ENCODE measurements at regions not wholly inside any gene's neighbourhood (a gene's known extent, or its start where the extent isn't known, plus 50 kb on each side); places are given as distances from the start of the nearest gene placed in this dataset.
"Not testable (repeated sequence)": the region's sequence is repeated elsewhere in the genome, so short reads cannot be mapped to it uniquely, and the experiment has no call there.

- not testable (repeated sequence) for H3K4me1 Mint-ChIP-seq (ENCODE audit: low read depth); H3K9me3 Mint-ChIP-seq; H3K4me3 Mint-ChIP-seq; H3K27me3 Mint-ChIP-seq; H3K36me3 Mint-ChIP-seq (ENCODE audit: low read depth); H3K27ac Mint-ChIP-seq
- intact Hi-C loops (cut with micrococcal nuclease) = loop anchor here (5.0 kb wide), 1 partner anchor 905 kb away; no protein-coding TSS in a partner anchor
Measured at GRCh38 chr2:132267498-132268283, 105.9 kb upstream of the ANKRD30BL start.

DNA sequence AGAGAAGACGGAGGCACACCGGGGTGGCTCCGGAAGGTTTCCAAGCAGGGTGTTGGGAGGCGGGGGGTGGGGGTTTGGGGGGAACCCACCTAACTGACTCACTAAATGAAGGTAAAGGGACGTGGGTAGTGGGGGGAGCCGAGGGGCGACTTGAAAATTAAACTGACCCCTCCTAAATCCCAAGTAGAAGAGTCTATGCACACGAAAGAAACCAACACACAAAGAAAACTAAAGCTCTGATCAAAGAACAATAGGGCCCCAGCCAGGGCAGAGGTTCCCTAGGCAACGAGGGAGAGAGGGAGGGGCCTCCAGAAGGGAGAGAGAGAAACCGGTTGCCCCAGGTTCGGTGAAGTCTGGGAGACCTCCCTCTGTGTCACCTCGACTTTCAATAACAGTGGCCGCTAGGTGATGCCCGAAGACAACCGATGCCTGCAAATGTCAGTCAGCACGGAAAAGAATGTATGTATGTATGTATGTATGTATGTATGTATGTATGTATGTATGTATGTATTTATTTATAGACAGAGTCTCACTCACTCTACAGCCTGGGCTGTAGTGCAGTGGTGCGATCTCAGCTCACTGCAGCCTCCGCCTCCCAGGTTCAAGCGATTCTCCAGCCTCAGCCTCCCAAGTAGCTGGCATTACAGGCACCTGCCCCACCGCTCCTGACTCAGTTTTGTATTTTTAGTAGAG, 106.7 kb upstream of the ANKRD30BL start:
- intact Hi-C loops (cut with micrococcal nuclease) = loop anchor here (5.0 kb wide), 1 partner anchor 904 kb away; no protein-coding TSS in a partner anchor

DNA sequence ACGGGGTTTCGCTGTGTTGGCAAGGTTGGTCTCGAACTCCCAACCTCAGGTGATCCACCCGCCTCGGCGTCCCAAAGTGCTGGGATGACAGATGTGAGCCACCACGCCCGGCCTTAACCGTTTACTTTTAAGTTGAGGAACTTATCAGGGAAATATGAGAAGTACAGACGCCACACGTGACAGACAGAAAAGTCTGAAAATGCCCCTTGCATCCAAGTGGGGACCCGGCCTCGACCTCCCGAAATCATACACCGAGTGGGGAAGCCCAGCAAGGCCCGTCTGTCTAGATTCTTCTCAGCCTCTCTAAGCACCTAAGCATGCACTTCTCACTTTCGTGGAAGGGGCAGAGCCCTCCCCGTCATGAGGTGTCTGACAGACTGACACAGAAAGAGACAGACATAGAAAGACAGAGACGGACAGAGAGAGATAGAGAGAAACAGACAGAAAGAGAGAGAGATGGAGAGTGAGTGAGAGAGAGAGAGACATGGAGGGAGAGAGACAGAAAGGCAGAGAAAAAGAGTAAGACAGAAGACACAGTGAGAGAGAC, 107.3 kb upstream of the ANKRD30BL start:
- no peaks in the 10 kb centered on the region for H3K9me3 Mint-ChIP-seq
- no peak overlapping the region for H3K27ac Mint-ChIP-seq
- peaks cover 2% of the 10 kb centered on the region for H3K27me3 Mint-ChIP-seq
- H3K36me3 Mint-ChIP-seq (ENCODE audit: low read depth) = no peaks in the 10 kb centered on the region
- H3K4me1 Mint-ChIP-seq (ENCODE audit: low read depth) = no peaks in the 10 kb centered on the region
- H3K4me3 Mint-ChIP-seq = no peak overlapping the region
- intact Hi-C loops (cut with micrococcal nuclease) = loop anchor here (5.0 kb wide), 1 partner anchor 903 kb away; no protein-coding TSS in a partner anchor

More for the DNA sequence above, 106.7 kb upstream of the ANKRD30BL start:
- not testable (repeated sequence) for H3K27me3 Mint-ChIP-seq; H3K27ac Mint-ChIP-seq; H3K36me3 Mint-ChIP-seq (ENCODE audit: low read depth); H3K9me3 Mint-ChIP-seq; H3K4me1 Mint-ChIP-seq (ENCODE audit: low read depth)
- H3K4me3 Mint-ChIP-seq = peak overlapping the region; percentile 10

- Mint-ChIP-seq H3K4me3 (no peak overlapping the region), H3K27ac (no peak overlapping the region), H3K27me3 (peaks cover 2% of the 10 kb centered on the region), H3K9me3 (no peaks in the 10 kb centered on the region), H3K4me1 (ENCODE audit: low read depth) (no peaks in the 10 kb centered on the region), H3K36me3 (ENCODE audit: low read depth) (no peaks in the 10 kb centered on the region)
- intact Hi-C loops (cut with micrococcal nuclease) = no loop called here
Measured at GRCh38 chr2:132270255-132270654, 108.5 kb upstream of the ANKRD30BL start.

GRCh38 chr2:132270981-132271546, 109.3 kb upstream of the ANKRD30BL start:
- Mint-ChIP-seq H3K27ac (no peak overlapping the region), H3K27me3 (peaks cover 2% of the 10 kb centered on the region), H3K4me3 (no peak overlapping the region), H3K4me1 (ENCODE audit: low read depth) (no peaks in the 10 kb centered on the region), H3K36me3 (ENCODE audit: low read depth) (no peaks in the 10 kb centered on the region), H3K9me3 (no peaks in the 10 kb centered on the region)
- intact Hi-C loops (cut with micrococcal nuclease) = no loop called here

- H3K4me3 Mint-ChIP-seq; H3K36me3 Mint-ChIP-seq (ENCODE audit: low read depth); H3K4me1 Mint-ChIP-seq (ENCODE audit: low read depth); intact Hi-C loops (cut with micrococcal nuclease); H3K27ac Mint-ChIP-seq; H3K9me3 Mint-ChIP-seq; H3K27me3 Mint-ChIP-seq: not testable (repeated sequence)
Measured at GRCh38 chr2:132271794-132272193, 110.0 kb upstream of the ANKRD30BL start.

DNA sequence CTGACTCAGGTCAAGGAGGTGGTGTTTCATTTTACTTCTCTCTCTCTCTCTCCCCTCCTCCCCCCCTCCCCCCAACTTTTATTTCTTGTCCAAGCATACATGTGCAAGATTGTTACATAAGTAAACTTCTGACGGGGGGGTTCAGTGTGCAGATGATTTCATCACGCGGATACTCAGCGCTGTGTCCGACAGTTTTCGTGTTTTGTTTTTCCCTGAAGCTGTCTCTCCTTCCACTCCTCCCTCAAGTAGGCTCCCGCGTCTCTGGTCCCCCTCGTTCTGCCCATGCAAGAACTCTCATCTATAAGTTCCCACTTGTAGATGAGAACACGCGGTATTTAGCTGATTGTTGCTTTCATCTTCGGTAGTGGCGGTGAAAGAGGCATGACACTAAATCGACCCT, 111.0 kb upstream of the ANKRD30BL start:
- Mint-ChIP-seq H3K27me3 (peaks cover 2% of the 10 kb centered on the region), H3K4me1 (ENCODE audit: low read depth) (no peaks in the 10 kb centered on the region), H3K9me3 (peaks cover 8% of the 10 kb centered on the region), H3K4me3 (no peak overlapping the region), H3K36me3 (ENCODE audit: low read depth) (no peaks in the 10 kb centered on the region), H3K27ac (no peak overlapping the region)
- intact Hi-C loops (cut with micrococcal nuclease) = no loop called here

DNA sequence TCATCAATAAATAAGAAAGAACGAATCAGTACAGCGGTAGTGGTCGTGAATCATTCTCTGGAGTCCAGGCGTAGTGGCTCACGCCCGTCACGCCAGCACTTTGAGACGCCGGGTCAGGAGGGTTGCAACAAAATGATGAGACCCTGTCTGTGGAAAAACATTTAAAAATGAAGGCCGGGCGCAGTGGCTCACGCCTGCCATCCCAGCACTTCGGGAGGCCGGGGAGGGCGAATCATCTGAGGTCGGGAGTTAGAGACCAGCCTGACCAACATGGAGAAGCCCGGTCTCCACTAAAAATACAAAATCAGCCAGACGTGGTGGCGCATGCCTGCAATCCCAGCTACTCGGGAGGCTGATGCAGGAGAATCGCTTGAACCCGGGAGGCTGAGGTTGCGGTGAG, 111.8 kb upstream of the ANKRD30BL start:
- H3K36me3 Mint-ChIP-seq (ENCODE audit: low read depth); H3K4me1 Mint-ChIP-seq (ENCODE audit: low read depth); H3K4me3 Mint-ChIP-seq; H3K9me3 Mint-ChIP-seq; intact Hi-C loops (cut with micrococcal nuclease); H3K27ac Mint-ChIP-seq; H3K27me3 Mint-ChIP-seq: not testable (repeated sequence)

DNA sequence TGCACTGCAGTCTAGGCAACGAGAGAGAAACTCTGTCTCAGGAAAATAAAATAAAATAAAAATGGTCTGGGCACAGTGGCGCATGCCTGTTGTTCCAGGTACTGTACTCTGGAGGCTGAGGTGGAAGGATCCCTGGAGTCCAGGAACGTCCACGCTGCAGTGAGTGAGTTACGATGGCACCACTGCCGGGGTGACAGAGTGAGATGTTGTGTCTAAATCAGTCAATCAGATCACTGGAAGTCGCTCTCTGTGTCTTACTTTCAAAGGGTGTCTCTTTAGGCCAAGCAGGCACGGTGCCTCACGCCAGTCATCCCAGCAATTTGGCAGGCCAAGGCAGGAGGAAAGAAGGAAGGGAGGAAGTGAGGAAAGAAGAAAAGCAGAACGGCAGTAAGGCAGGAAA, 112.2 kb upstream of the ANKRD30BL start:
- H3K4me3 Mint-ChIP-seq = no peak overlapping the region
- intact Hi-C loops (cut with micrococcal nuclease) = no loop called here

GRCh38 chr2:132275396-132275795, 113.6 kb upstream of the ANKRD30BL start:
- H3K4me1 Mint-ChIP-seq (ENCODE audit: low read depth) = no peaks in the 10 kb centered on the region
- no peaks in the 10 kb centered on the region for H3K36me3 Mint-ChIP-seq (ENCODE audit: low read depth)
- H3K4me3 Mint-ChIP-seq = no peak overlapping the region
- no peak overlapping the region for H3K27ac Mint-ChIP-seq
- intact Hi-C loops (cut with micrococcal nuclease) = no loop called here
- H3K27me3 Mint-ChIP-seq = no peaks in the 10 kb centered on the region
- H3K9me3 Mint-ChIP-seq = peaks cover 17% of the 10 kb centered on the region

More for the DNA sequence above, 112.2 kb upstream of the ANKRD30BL start:
- H3K27me3 Mint-ChIP-seq = no peaks in the 10 kb centered on the region
- no peaks in the 10 kb centered on the region for H3K36me3 Mint-ChIP-seq (ENCODE audit: low read depth)
- no peaks in the 10 kb centered on the region for H3K4me1 Mint-ChIP-seq (ENCODE audit: low read depth)
- H3K9me3 Mint-ChIP-seq = peaks cover 8% of the 10 kb centered on the region
- no peak overlapping the region for H3K27ac Mint-ChIP-seq

DNA sequence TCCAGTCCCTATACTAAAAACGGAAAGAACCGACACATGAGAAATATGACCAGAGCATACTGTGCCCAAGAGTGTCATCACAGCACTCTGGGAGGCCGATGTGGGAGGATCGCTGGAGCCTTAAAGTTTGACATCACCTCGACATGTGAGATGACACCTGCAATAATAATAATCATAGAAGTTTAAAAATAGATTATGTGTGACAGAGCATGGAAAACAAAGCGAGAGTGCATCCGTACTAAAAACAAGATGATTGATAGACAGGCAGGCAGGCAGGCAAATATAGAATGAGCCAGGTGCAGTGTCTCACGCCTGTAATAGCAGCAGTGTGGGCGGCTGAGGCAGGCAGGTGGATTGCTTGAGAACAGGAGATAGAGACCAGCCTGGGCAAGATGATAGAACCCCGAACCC, 114.8 kb upstream of the ANKRD30BL start:
- peaks cover 26% of the 10 kb centered on the region for H3K9me3 Mint-ChIP-seq
- H3K4me1 Mint-ChIP-seq (ENCODE audit: low read depth) = no peaks in the 10 kb centered on the region
- no peak overlapping the region for H3K4me3 Mint-ChIP-seq
- H3K36me3 Mint-ChIP-seq (ENCODE audit: low read depth) = no peaks in the 10 kb centered on the region
- no peak overlapping the region for H3K27ac Mint-ChIP-seq
- no peaks in the 10 kb centered on the region for H3K27me3 Mint-ChIP-seq
- intact Hi-C loops (cut with micrococcal nuclease) = no loop called here

- H3K4me1 Mint-ChIP-seq (ENCODE audit: low read depth) = no peaks in the 10 kb centered on the region
- no peak overlapping the region for H3K27ac Mint-ChIP-seq
- peaks cover 26% of the 10 kb centered on the region for H3K9me3 Mint-ChIP-seq
- H3K36me3 Mint-ChIP-seq (ENCODE audit: low read depth) = no peaks in the 10 kb centered on the region
- H3K4me3 Mint-ChIP-seq = no peak overlapping the region
- intact Hi-C loops (cut with micrococcal nuclease) = no loop called here
- H3K27me3 Mint-ChIP-seq = peaks cover 2% of the 10 kb centered on the region
Measured at GRCh38 chr2:132278267-132278666, 116.5 kb upstream of the ANKRD30BL start.

DNA sequence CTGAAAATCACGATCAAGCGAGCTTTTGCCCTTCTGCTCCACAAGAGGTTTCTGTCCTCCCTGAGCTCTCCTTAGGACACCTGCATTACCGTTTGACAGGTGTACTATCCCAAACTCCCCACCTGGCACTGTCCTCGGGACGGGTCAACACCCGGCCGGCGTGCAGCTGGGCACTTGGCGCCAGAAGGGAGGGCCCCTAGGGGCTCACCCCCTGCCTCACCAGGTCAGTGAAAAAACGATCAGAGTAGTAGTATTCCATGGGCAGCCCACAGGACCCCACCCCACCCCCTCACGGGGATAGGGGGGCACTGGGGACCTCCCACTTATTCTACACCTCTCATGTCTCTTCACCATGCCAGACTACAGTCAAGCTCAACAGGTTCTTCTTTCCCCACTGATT, 117.6 kb upstream of the ANKRD30BL start:
- no peaks in the 10 kb centered on the region for H3K36me3 Mint-ChIP-seq (ENCODE audit: low read depth)
- no peak overlapping the region for H3K27ac Mint-ChIP-seq
- no peaks in the 10 kb centered on the region for H3K4me1 Mint-ChIP-seq (ENCODE audit: low read depth)
- intact Hi-C loops (cut with micrococcal nuclease) = no loop called here
- peaks cover 2% of the 10 kb centered on the region for H3K27me3 Mint-ChIP-seq
- H3K4me3 Mint-ChIP-seq = no peak overlapping the region
- peaks cover 26% of the 10 kb centered on the region for H3K9me3 Mint-ChIP-seq

- intact Hi-C loops (cut with micrococcal nuclease) = no loop called here
- Mint-ChIP-seq H3K36me3 (ENCODE audit: low read depth) (no peaks in the 10 kb centered on the region), H3K4me1 (ENCODE audit: low read depth) (no peaks in the 10 kb centered on the region), H3K9me3 (peaks cover 26% of the 10 kb centered on the region), H3K4me3 (no peak overlapping the region), H3K27me3 (peaks cover 2% of the 10 kb centered on the region), H3K27ac (no peak overlapping the region)
Measured at GRCh38 chr2:132279930-132280615, 118.3 kb upstream of the ANKRD30BL start.
